ENCODE measurements at regions not wholly inside any gene's neighbourhood (a gene's known extent, or its start where the extent isn't known, plus 50 kb on each side); places are given as distances from the start of the nearest gene placed in this dataset.
A peak's percentile ranks its signal among the peaks of the same experiment; 100 is the strongest.

DNA sequence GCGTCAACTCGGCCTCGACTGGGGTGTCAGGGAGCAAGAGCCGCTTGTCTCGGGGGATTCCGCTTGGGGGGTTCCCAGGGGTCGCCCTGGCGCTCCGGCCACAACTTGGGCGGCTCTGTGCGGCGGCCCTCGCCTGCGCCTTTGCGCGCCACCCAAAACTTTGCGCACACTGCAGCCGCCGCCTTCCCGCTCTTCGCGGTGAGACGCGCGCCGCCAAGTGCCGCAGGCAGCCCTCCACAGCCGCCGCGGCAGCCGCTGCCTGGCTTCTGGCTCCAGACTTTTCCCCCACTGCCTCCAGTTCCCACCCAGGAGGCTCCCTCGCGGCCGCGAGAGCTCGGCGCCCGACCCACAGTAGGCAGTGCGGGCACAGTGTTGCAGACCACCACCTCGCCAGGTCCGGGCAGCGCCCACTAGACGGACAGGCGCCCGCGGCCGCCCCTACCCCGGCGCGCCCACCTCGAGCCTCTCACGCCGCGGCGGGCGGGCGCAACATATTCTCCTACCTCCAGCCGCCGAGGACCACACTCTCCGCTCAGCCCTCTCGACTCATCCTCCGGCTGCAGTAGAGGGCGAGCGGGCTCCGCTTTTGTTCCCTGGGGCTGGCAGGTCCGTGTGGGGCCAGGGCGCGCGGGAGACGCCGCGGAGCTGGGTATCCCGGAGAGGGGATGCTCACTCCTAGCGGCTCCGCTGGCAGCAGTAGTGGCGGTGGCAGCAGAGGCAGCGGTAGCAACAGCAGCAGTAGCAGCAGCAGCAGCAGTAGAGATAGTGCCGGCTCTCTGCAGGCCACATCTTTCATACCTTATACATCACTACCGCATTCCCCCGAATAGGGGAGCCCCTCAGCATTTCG, 296.6 kb downstream of the OMA1 start:
- Histone ChIP-seq H3K27me3 (ENCODE audit: insufficient read depth, poor library complexity, severe bottlenecking) (peaks cover 36% of the 10 kb centered on the region), H3K36me3 (ENCODE audit: low read depth) (no peaks in the 10 kb centered on the region), H3K9me3 (ENCODE audit: severe bottlenecking) (no peaks in the 10 kb centered on the region), H3K27ac (ENCODE audit: poor library complexity, severe bottlenecking) (no peak overlapping the region), H3K4me3 (ENCODE audit: severe bottlenecking) (no peak overlapping the region), H3K4me1 (ENCODE audit: insufficient read depth, poor library complexity, severe bottlenecking) (no peaks in the 10 kb centered on the region)
- TF ChIP-seq CTCF (IDR thresholded peaks at IDR 0.05; ENCODE audit: poor library complexity, severe bottlenecking) = no peak
- ATAC-seq (ENCODE audit: low read depth) (peak; percentile 74), DNase-seq (ENCODE audit: low spot score) (no peak)

DNA sequence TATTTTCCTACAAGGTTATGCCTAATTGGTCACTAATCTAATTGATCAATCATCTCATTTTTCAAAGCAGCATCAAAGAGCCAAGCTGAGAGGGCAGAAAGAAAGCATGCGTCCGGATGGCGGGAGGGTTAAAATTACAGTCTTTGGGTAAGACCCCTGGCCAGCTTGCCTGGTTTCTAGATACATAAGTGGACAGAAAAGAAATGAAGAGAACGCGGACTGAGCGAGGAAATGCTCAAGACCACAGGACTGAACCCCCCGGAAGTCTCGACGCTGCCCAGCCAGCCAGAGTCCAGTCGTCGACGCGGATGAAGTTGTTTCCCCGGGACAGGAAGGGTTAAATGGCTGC, 297.2 kb downstream of the OMA1 start:
- no peak overlapping the region for H3K4me3 ChIP-seq (ENCODE audit: severe bottlenecking)
- no peak for DNase-seq (ENCODE audit: low spot score)
- TF ChIP-seq CTCF (IDR thresholded peaks at IDR 0.05; ENCODE audit: poor library complexity, severe bottlenecking) = no peak

DNA sequence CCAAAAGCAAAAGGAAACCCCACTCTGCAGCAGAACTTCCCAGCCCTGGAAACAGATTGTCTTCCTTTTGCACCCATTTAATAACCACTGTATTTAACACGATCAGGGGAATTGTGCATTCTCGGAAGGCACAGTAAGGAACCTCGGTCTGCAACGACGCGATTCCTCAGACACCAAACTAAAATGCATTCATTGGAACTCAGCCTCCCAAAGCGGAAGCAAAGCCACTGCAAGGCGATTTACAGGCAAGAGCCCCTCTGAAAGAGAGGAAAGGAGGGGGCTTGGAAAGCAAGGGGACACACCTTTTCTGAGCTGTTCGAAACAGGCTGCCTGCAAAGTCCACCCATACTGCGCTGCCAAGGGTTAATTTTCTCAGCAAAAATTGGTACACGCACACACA, 297.7 kb downstream of the OMA1 start:
- no peaks in the 10 kb centered on the region for H3K9me3 ChIP-seq (ENCODE audit: severe bottlenecking)
- H3K36me3 ChIP-seq (ENCODE audit: low read depth) = no peaks in the 10 kb centered on the region
- ATAC-seq (ENCODE audit: low read depth) = no peak
- TF ChIP-seq CTCF (IDR thresholded peaks at IDR 0.05; ENCODE audit: poor library complexity, severe bottlenecking) = no peak
- peaks cover 36% of the 10 kb centered on the region for H3K27me3 ChIP-seq (ENCODE audit: insufficient read depth, poor library complexity, severe bottlenecking)
- H3K27ac ChIP-seq (ENCODE audit: poor library complexity, severe bottlenecking) = no peak overlapping the region
- no peak overlapping the region for H3K4me3 ChIP-seq (ENCODE audit: severe bottlenecking)
- no peaks in the 10 kb centered on the region for H3K4me1 ChIP-seq (ENCODE audit: insufficient read depth, poor library complexity, severe bottlenecking)
- DNase-seq (ENCODE audit: low spot score) = no peak

More for the DNA sequence above, 297.2 kb downstream of the OMA1 start:
- H3K27ac ChIP-seq (ENCODE audit: poor library complexity, severe bottlenecking) = no peak overlapping the region
- no peaks in the 10 kb centered on the region for H3K9me3 ChIP-seq (ENCODE audit: severe bottlenecking)
- no peak for ATAC-seq (ENCODE audit: low read depth)
- no peaks in the 10 kb centered on the region for H3K36me3 ChIP-seq (ENCODE audit: low read depth)
- H3K4me1 ChIP-seq (ENCODE audit: insufficient read depth, poor library complexity, severe bottlenecking) = no peaks in the 10 kb centered on the region
- H3K27me3 ChIP-seq (ENCODE audit: insufficient read depth, poor library complexity, severe bottlenecking) = peaks cover 36% of the 10 kb centered on the region

DNA sequence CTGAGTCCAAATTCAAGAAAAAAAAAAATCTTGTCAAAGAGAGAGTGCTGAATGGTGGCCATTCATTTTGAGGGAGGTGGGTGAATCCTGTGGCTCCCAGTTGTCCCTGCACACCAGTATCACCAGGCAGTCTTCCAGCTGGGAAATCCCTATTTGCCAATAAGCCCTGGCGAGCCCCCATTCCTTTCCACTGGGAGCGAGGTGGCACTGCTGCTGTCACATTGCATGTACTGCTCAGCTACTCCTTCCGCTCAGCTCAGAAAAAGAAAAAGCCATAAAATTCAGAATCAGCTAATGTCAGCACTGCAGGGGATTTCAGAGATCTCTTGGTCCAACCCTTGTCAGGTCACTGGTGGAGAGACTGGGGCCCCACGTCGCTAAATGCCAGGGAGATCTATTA, 298.5 kb downstream of the OMA1 start:
- peaks cover 36% of the 10 kb centered on the region for H3K27me3 ChIP-seq (ENCODE audit: insufficient read depth, poor library complexity, severe bottlenecking)
- H3K27ac ChIP-seq (ENCODE audit: poor library complexity, severe bottlenecking) = no peak overlapping the region
- H3K36me3 ChIP-seq (ENCODE audit: low read depth) = no peaks in the 10 kb centered on the region
- no peaks in the 10 kb centered on the region for H3K9me3 ChIP-seq (ENCODE audit: severe bottlenecking)
- ATAC-seq (ENCODE audit: low read depth) (no peak), DNase-seq (ENCODE audit: low spot score) (no peak)
- H3K4me3 ChIP-seq (ENCODE audit: severe bottlenecking) = no peak overlapping the region
- no peak for TF ChIP-seq CTCF (IDR thresholded peaks at IDR 0.05; ENCODE audit: poor library complexity, severe bottlenecking)
- H3K4me1 ChIP-seq (ENCODE audit: insufficient read depth, poor library complexity, severe bottlenecking) = no peaks in the 10 kb centered on the region

GRCh38 chr1:58246549-58246948, 300.0 kb downstream of the OMA1 start:
- no peak for ATAC-seq (ENCODE audit: low read depth)
- no peak overlapping the region for H3K27ac ChIP-seq (ENCODE audit: poor library complexity, severe bottlenecking)
- H3K4me1 ChIP-seq (ENCODE audit: insufficient read depth, poor library complexity, severe bottlenecking) = no peaks in the 10 kb centered on the region
- H3K36me3 ChIP-seq (ENCODE audit: low read depth) = no peaks in the 10 kb centered on the region
- peaks cover 36% of the 10 kb centered on the region for H3K27me3 ChIP-seq (ENCODE audit: insufficient read depth, poor library complexity, severe bottlenecking)
- no peak for DNase-seq (ENCODE audit: low spot score)
- H3K9me3 ChIP-seq (ENCODE audit: severe bottlenecking) = no peaks in the 10 kb centered on the region
- no peak for TF ChIP-seq CTCF (IDR thresholded peaks at IDR 0.05; ENCODE audit: poor library complexity, severe bottlenecking)
- no peak overlapping the region for H3K4me3 ChIP-seq (ENCODE audit: severe bottlenecking)
